IPS-15b (cell line): ENCODE measurements at regions not wholly inside any gene's neighbourhood (a gene's known extent, or its start where the extent isn't known, plus 50 kb on each side); places are given as distances from the start of the nearest gene placed in this dataset.

Experiments used
- H3K27me3 ChIP-seq: one replicate; pipeline ENCODE4 v1.6.1; 2013; ENCODE audit warnings: low read length; ENCODE audit not compliant: control insufficient read depth, insufficient read depth
- H3K36me3 ChIP-seq: one replicate; pipeline ENCODE4 v1.6.1; 2013; ENCODE audit warnings: low read length; ENCODE audit not compliant: control insufficient read depth, insufficient read depth
- H3K4me1 ChIP-seq: one replicate; pipeline ENCODE4 v1.6.1; 2013; ENCODE audit warnings: mild to moderate bottlenecking, low read length; ENCODE audit not compliant: control insufficient read depth, insufficient read depth
- H3K4me3 ChIP-seq: one replicate; pipeline ENCODE4 v1.5.1; 2013; ENCODE audit warnings: low read depth, low read length
- H3K9ac ChIP-seq: one replicate; pipeline ENCODE4 v1.6.1; 2013; ENCODE audit warnings: low read depth, mild to moderate bottlenecking, low read length
- H3K9me3 ChIP-seq: one replicate; pipeline ENCODE4 v1.6.1; 2013; ENCODE audit warnings: mild to moderate bottlenecking, low read length; ENCODE audit not compliant: control insufficient read depth, insufficient read depth

DNA sequence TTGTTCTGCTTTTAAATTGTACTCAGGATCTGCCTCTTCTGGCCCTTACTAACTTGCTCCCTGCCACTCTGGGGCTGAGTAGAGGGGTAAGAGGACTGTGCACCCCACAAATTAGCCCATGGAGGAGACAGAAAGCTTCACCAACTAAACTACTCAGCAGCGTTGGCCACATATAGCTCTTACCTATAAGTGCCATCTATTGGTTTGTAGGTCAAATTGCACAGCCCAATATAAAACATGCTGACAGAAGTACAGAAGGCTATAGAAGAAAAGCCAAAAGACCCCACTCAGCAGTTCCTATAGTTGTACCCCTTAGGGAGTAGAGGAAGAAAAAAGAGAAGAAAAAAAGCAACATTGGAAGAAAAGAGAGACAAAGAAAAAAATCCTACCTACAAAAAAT lies 341.2 kb upstream of the FMR1 start:
- H3K27me3 ChIP-seq, result no peaks in the 10 kb centered on the region
- no peak overlapping the region for H3K9ac ChIP-seq
- no peaks in the 10 kb centered on the region for H3K9me3 ChIP-seq
- H3K4me1 ChIP-seq, result no peaks in the 10 kb centered on the region
- no peaks in the 10 kb centered on the region for H3K36me3 ChIP-seq
- H3K4me3 ChIP-seq, result no peak overlapping the region

DNA sequence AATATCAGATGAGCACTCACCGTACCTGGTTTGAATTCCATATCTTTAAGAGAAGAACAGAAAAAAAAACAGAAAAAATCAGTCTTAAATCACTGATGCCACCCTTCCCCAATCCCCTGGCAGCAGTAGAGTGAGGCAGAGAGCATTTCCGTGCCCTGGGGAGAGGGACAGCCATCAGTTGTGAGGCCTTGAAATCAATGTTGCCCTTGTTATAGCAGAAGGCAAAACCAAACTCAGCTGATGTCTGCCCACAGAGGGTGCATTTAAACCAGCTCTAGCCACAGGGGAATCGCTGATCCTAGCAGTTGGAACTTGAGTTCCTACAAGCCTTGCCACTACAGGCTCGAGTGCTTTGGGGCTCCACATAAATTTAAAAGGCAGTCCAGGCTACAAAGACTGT lies 338.5 kb upstream of the FMR1 start:
- Histone ChIP-seq H3K36me3 (no peaks in the 10 kb centered on the region), H3K4me3 (no peak overlapping the region), H3K9me3 (no peaks in the 10 kb centered on the region), H3K27me3 (no peaks in the 10 kb centered on the region), H3K4me1 (no peaks in the 10 kb centered on the region), H3K9ac (no peak overlapping the region)

DNA sequence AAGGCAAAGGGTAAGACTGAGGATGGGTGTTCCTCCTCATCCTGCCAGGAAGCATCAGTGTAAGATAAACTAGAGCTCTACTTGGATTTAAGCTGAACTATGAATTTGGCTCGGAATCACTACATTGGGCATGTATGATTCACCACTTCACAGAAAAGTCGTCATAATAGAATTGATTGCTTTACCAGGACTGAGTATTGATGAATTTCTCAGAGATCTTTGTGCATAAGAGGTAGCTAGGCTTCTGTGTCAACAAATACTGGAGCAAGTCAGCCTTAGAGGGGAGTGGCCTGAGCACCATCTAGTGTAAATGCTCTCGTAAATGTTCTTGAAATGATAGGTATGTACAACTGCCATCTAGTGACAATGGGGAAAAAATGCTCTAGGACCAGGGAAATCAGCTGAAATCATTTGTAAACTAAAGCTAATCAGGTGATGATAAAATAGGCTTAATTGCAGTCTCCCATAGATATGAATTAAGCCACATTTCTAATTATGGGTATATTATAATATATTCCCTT lies 309.5 kb upstream of the FMR1 start:
- H3K27me3 ChIP-seq, result no peaks in the 10 kb centered on the region

DNA sequence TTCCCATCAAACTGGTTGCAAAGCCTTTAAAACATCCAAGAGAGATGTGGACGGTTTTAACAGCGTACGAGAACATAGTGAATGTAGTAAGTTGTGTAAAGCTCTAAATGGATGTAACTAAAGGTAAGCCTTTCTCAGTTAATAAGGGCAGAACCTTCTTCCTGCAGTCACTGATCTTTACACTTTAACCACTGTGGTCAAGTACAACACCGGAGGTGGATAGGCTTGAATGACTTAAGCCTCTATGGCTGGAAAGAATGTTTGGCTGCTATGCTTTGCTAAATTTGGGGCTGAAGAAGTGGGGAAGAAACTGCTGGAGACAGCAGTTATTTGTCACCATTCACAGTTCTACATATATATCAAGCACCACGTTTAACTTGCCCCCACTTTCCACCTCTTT lies 285.1 kb upstream of the FMR1 start:
- Histone ChIP-seq H3K4me3 (no peak overlapping the region), H3K27me3 (no peaks in the 10 kb centered on the region), H3K4me1 (no peaks in the 10 kb centered on the region)

More for the DNA sequence above, 309.5 kb upstream of the FMR1 start:
- no peak overlapping the region for H3K9ac ChIP-seq
- H3K9me3 ChIP-seq, result no peaks in the 10 kb centered on the region
- no peaks in the 10 kb centered on the region for H3K4me1 ChIP-seq
- no peak overlapping the region for H3K4me3 ChIP-seq
- no peaks in the 10 kb centered on the region for H3K36me3 ChIP-seq

DNA sequence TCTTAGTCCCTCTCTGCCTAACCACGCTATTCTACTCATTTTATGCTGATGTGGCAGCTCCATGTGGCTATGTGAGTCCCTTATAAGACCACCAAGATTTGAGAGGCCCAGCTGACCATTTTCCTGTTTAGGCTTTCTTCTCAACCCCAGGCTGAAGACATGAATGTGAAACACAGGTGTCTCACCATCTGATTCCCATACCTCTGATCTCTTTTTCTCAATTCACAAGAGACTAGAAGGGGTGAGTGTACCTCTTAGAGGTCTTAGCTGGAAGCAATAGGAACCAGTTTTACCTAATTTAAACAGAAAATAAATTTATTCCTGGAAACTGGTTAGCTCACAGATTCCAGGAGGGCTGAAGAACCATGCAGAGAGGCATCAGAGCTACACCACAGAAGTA lies 276.5 kb upstream of the FMR1 start:
- H3K9me3 ChIP-seq, result no peaks in the 10 kb centered on the region
- H3K36me3 ChIP-seq, result no peaks in the 10 kb centered on the region
- peaks cover 3% of the 10 kb centered on the region for H3K4me1 ChIP-seq
- no peak overlapping the region for H3K4me3 ChIP-seq
- H3K27me3 ChIP-seq, result no peaks in the 10 kb centered on the region
- H3K9ac ChIP-seq, result no peak overlapping the region

More for the DNA sequence above, 285.1 kb upstream of the FMR1 start:
- H3K36me3 ChIP-seq, result no peaks in the 10 kb centered on the region
- H3K9me3 ChIP-seq, result no peaks in the 10 kb centered on the region
- no peak overlapping the region for H3K9ac ChIP-seq

DNA sequence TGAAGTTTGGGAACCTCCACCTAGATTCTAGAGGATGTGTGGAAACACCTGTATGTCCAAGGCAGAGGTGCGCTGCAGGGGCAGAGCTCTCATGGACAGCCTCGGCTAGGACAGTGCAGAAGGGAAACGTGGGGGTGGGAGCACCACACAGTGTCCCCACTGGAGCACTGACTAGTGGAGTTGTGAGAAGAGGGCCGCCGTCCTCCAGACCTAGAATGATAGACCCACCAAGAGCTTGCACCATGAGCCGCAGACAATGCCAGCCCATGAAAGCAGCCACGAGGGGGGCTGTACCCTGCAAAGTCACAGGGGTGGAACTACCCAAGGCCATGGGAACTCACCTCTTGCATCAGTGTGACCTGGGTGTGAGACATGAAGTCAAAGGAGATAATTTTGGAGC lies 274.5 kb upstream of the FMR1 start:
- no peaks in the 10 kb centered on the region for H3K9me3 ChIP-seq
- H3K4me3 ChIP-seq, result no peak overlapping the region
- no peaks in the 10 kb centered on the region for H3K27me3 ChIP-seq
- H3K36me3 ChIP-seq, result no peaks in the 10 kb centered on the region
- peaks cover 3% of the 10 kb centered on the region for H3K4me1 ChIP-seq
- no peak overlapping the region for H3K9ac ChIP-seq

DNA sequence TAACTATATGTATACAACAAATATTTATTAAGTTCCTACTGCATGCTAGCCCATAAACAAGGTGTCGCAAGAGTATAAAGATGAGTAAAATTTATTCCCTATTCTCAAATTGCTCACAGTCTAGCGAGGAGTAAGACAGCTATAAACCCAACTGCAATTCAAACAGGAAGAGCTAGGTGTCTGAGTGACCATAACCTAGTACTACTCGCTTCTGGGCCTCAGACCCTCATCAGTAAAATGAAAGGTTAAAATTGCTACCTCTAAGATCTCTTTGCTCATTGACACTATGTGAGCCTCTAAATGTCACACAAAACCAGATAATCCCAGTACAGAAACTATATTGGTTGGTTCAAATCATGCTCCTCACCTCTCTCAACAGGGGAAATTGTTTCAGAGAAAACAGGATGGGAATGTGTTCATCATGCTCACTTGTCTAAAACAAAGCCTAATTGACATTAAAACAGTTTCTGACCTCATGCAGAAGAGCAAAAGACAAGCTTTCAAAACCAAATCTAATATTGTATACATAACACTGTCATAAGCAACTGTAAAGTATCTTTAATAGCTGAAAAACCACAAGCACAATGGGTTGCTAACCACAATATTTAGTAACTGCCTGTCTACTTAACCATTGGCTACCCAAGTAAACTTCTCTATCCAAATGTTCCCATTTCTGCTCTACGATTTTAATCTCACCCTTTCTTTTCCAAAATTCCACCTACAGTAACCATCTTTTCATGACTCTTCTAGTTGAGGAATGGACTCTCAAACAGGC lies 264.6 kb upstream of the FMR1 start:
- no peaks in the 10 kb centered on the region for H3K36me3 ChIP-seq
- no peak overlapping the region for H3K9ac ChIP-seq
- H3K4me1 ChIP-seq, result no peaks in the 10 kb centered on the region
- no peaks in the 10 kb centered on the region for H3K27me3 ChIP-seq
- H3K4me3 ChIP-seq, result no peak overlapping the region
- peaks cover 7% of the 10 kb centered on the region for H3K9me3 ChIP-seq

DNA sequence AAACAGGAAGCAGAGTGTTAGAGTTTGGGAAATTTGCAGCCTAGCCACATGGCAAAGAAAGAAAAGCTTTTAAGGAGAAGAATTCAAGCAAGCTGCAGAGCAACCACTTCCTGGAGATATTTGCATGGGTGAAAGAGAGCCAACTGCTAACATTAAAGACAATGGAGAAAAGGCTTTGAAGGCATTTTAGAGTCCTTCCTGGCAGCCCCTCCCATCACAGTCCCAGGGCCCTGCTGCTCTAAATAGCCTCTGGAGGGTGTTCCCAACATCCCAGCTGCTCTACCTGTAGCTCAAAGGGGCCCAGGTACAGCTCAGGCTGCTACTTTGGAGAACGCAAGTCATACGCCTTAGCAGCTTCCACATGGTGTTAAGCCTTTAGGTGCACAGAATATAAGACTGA lies 235.9 kb upstream of the FMR1 start:
- peaks cover 3% of the 10 kb centered on the region for H3K9me3 ChIP-seq
- H3K36me3 ChIP-seq, result no peaks in the 10 kb centered on the region
- H3K4me3 ChIP-seq, result no peak overlapping the region
- no peak overlapping the region for H3K9ac ChIP-seq
- peaks cover 96% of the 10 kb centered on the region for H3K27me3 ChIP-seq
- H3K4me1 ChIP-seq, result peaks cover 3% of the 10 kb centered on the region

DNA sequence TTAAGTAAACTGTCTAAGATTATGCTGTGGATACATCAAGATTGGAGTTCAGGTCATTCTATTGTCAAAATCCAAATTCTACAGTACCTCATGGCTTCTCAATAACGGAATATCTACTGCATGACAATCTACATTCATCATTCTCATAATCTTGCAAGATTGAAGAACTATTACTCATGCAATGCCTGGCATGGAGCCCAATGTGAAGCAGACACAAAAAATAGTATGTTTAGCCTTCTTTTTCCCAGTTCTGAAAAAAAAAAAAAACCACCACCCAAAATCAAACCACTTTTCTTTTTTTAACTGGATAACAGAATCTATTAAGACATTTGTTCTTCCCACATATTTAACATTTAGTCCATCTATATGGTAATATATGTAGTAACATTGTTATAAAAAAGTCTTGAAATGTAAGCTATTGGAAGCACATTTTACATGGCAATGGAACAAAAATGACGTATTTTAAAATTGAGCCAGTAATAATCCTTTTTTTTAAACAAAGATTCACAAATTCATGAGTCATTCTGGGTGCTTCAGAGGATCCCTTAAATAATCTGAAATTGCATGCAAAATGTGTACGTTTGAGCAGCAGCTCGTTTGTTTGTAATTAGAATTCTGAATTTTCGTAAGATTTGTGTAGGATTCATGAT lies 232.2 kb upstream of the FMR1 start:
- Histone ChIP-seq H3K27me3 (peaks cover 85% of the 10 kb centered on the region), H3K4me3 (no peak overlapping the region), H3K9ac (no peak overlapping the region), H3K4me1 (peaks cover 3% of the 10 kb centered on the region), H3K9me3 (no peaks in the 10 kb centered on the region), H3K36me3 (no peaks in the 10 kb centered on the region)

DNA sequence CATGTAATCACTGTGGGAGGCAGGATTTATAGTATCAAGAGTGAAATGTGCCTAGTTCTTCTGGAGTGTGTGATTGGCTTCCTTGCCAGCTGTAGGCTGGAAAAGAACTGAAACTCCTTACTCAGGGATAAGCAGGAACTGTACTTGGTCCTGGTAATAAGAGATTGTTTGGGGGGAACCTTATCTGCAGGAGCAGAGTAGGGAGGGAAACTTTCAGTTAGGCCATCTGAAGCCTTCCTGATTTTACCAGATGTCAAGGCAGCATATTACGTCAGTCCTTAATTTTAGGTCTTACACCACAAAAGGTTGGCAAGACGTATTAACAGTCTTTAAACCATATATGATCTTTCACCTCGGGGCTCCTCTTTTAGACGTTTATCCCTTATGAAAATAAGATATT lies 231.5 kb upstream of the FMR1 start:
- Histone ChIP-seq H3K9ac (no peak overlapping the region), H3K4me3 (no peak overlapping the region), H3K36me3 (no peaks in the 10 kb centered on the region), H3K27me3 (peaks cover 79% of the 10 kb centered on the region), H3K9me3 (no peaks in the 10 kb centered on the region), H3K4me1 (peaks cover 3% of the 10 kb centered on the region)

DNA sequence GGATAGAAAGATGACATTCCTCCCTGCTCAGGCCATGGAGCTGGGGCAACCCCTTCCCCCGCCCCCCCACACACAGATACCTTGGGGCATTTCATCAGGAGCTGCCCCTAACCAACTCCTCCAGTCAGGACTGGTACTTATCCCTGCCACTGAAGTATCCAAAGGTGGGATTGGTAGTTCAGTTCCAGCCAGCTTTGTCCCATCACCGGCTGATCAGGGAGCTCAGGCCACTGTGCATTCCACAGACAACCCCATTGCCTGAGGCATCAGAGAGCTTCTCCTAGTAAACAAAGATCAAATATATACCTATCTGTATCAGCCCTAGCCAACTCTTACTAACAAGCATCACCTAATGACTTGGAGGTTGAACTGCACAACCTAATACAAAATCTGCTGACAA lies 218.2 kb upstream of the FMR1 start:
- Histone ChIP-seq H3K27me3 (peaks cover 97% of the 10 kb centered on the region), H3K4me1 (no peaks in the 10 kb centered on the region), H3K36me3 (no peaks in the 10 kb centered on the region), H3K4me3 (no peak overlapping the region), H3K9ac (no peak overlapping the region), H3K9me3 (peaks cover 5% of the 10 kb centered on the region)

DNA sequence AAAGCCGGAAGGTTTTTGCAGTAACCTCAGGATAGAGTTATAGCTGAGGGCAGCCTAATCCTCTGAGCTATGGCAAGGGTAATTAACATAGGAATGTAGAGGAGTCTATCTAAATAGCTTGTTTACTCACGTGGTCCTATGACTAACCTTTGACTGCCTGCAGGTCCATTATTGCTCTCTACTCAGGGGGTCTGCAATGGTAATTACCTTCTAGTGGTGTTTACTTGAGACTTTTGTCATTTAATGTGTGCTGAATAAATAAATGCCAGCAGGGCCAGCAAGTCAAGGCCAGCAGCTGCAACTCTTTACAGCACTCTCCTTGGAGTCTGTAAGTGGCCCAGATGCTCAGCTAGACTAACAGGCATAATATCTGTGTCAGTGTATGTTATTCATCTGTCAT lies 212.7 kb upstream of the FMR1 start:
- Histone ChIP-seq H3K27me3 (peaks cover 96% of the 10 kb centered on the region), H3K9me3 (peaks cover 5% of the 10 kb centered on the region), H3K4me1 (no peaks in the 10 kb centered on the region), H3K4me3 (no peak overlapping the region), H3K36me3 (no peaks in the 10 kb centered on the region), H3K9ac (no peak overlapping the region)
